Smooth muscle cell of the brain vasculature (primary cell): ENCODE measurements at regions not wholly inside any gene's neighbourhood (a gene's known extent, or its start where the extent isn't known, plus 50 kb on each side); places are given as distances from the start of the nearest gene placed in this dataset.

Experiments
- DNase-seq: peaks from one replicate; pipeline ENCODE4 v3.0.0-alpha.2; 2012; ENCODE audit warnings: low read depth, low spot score

GRCh38 chr2:41393621-41394020 is 654.2 kb upstream of the PKDCC start:
- DNase-seq: no peak

- no peak for DNase-seq
Observed at GRCh38 chr2:41394541-41394940, 653.3 kb upstream of the PKDCC start.

- DNase-seq: no peak
Observed at GRCh38 chr2:41395692-41396091, 652.1 kb upstream of the PKDCC start.

DNA sequence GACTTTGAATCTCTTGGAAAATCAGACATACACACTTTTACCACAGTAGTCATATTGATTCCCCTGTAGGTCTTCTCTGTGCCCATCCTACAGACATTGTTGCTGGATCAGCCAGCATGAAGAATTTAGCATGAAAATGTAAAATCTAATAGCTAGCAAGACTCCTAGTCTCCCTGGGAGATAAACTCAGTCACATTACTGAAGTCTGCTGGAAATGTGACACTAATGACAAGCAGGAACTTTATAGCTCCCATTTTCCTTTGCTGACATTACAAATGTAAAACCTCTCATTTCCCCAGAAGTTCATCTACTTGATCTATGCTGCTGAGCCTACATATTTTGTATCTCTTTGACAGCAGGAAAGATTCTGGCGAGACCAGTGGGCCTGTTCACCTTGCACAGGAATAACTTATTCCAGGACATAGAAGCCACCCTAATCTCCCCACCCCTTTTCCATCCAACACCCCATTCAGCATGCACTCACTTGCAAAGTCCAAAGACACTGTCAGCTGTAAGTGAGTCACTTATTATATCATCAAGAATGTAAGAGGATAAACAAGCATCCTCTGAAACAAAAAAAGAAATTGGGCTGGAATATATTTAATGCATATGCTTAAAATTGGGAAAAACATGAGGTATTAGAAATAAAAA is 648.3 kb upstream of the PKDCC start:
- DNase-seq: no peak

GRCh38 chr2:41400088-41400665 is 647.6 kb upstream of the PKDCC start:
- DNase-seq: no peak

DNA sequence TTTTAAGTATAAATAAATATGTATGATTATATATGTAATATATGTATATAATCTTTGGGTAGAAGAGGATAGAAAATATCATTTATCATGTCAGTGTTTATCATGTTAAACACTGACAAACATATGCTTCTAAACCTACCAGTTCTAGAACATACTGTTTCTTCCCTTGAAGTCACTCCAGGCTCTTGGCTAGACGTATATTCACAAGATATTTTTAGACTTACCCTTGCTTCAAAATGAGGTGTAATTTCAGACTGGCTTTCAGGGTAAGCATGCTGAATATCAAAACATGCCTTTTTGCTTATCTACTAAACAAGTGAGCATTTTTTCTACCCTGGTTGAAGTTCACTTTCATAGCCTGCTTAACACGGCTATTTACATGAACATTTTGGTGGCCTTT is 642.4 kb upstream of the PKDCC start:
- DNase-seq: no peak

DNA sequence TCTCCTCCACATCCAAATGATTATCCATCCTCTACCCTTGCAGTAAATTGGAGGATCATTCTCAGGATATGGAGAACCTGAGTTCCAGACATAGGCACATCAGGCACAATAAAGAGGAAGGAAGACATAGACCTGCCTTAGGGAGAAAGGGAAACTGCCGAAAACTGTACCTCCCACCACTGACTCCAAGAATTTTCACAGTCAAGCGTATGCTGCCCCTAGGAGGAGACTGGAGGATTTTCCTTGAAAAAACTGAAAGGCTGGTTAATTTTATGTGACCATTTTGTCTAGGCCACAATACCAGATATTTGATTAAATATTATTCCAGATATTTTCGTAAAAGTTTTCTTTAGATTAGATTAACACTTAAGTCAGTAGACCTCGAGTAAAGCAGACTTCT is 638.5 kb upstream of the PKDCC start:
- no peak for DNase-seq

GRCh38 chr2:41410011-41410410 is 637.8 kb upstream of the PKDCC start:
- DNase-seq: no peak

GRCh38 chr2:41413813-41414485 is 633.9 kb upstream of the PKDCC start:
- no peak for DNase-seq

DNA sequence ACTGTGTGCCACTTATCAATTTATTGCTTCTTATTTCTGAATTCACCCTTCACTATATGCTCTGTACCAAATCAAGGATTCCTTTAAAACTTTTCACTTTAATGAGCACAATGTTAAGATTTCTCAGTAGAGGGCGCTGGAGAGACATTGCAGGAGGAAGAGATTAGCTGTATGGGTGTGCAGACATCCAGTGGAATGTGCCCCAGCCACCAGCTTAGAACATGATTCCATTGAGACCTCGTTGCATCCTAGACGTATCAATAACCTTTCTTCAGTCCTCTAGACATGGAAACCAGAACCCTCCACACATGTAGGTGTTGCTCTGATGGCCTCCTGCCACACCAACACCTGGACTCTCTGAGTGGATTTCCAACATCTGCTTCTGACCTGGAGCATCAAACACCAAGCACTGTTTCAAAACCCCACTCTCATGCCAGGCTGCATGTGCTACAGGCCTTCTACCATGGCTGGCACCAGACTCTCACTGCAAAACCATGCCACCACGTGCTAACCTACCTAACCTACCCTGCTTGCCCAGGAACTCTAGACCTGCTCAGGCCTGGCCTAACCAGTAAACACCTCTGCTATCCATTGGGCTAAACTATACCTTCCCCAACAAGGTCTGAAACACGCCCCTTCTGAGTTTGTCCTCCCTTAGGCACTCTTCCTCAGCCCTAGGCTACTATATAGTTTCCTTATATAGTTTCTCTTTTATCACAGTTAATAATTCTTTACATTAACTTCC is 633.2 kb upstream of the PKDCC start:
- DNase-seq: peak; percentile 2

DNA sequence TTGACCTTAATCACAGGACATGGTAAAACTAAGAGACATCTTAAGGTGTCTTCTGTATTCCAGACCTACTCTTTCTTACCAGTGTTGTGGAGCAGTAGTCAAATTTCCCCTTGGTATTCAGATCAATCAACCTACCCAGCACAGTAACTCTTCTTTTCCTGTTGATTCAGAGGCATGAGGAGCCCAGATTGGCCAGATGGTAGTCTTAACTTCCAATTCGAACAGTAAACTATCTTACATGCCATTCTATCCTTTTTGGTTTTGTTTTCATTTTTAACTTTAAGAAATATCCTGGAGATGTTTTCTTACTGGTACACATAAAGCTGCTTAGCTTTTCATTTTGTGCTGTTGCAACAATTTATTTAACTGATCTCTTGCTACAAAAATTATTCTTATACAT is 630.3 kb upstream of the PKDCC start:
- DNase-seq: no peak

DNA sequence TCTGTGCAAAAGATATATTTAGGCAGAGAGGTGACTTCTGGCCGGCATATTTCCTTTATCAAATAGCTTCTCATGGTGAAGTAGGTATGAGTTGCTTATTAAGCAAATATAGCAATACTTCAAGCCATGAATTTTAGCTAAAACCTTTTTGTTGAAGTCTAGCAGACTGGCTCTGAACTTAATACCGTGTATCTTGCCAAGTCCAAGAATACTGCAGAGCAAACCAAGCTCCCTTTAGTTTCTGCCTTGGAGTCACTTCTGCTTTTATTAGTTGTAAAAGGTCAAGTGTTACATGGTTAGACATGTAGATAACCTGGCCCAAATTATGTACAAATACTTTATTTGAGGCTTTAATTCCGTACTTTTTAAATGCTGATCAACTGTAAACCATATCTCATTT is 627.6 kb upstream of the PKDCC start:
- no peak for DNase-seq

- DNase-seq: no peak
Observed at GRCh38 chr2:41420872-41421271, 626.9 kb upstream of the PKDCC start.

GRCh38 chr2:41431756-41432155 is 616.1 kb upstream of the PKDCC start:
- no peak for DNase-seq

- DNase-seq: no peak
Observed at GRCh38 chr2:41432459-41432858, 615.4 kb upstream of the PKDCC start.

- DNase-seq: no peak
Observed at GRCh38 chr2:41434991-41435390, 612.8 kb upstream of the PKDCC start.

- DNase-seq: no peak
Observed at GRCh38 chr2:41441958-41442357, 605.9 kb upstream of the PKDCC start.

GRCh38 chr2:41445865-41446264 is 602.0 kb upstream of the PKDCC start:
- DNase-seq: no peak

GRCh38 chr2:41446266-41446665 is 601.6 kb upstream of the PKDCC start:
- no peak for DNase-seq

DNA sequence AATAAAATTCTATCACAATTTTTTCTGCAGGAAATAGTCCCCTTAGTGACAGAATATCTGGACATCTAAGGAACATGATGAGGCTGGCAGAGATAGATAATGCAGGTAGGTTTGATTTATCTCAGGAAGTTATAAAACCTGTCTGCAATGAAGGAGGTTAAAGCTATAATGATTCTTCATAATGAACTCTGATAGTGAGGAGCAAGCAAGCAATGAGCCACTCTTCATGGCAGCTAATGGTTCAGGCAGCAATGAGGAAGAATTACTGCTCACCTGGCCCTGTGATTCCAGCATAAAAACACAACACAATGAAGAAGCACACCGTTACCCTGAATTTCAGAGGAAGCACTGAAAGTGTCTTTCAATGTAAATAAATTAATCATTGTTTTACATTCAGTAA is 599.6 kb upstream of the PKDCC start:
- DNase-seq: no peak

DNA sequence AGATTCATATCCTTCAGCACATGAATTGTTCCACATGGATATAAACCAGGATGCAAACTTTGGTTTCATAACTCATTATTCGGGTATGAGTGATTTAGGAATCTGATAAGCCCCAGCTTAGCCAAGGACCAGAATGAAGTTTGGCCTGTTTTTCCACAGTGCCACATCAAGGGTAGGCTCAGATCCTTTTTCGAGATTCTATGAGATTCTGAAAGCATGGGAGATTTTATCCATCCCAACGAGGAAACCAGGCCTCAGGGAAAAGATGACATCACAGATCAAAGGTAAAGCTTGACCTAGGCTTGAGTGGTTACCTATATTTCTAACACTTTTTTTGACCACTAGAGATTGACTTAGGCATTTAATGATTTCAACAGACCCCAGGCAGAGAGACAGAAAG is 590.8 kb upstream of the PKDCC start:
- no peak for DNase-seq

GRCh38 chr2:41460661-41461060 is 587.2 kb upstream of the PKDCC start:
- no peak for DNase-seq

DNA sequence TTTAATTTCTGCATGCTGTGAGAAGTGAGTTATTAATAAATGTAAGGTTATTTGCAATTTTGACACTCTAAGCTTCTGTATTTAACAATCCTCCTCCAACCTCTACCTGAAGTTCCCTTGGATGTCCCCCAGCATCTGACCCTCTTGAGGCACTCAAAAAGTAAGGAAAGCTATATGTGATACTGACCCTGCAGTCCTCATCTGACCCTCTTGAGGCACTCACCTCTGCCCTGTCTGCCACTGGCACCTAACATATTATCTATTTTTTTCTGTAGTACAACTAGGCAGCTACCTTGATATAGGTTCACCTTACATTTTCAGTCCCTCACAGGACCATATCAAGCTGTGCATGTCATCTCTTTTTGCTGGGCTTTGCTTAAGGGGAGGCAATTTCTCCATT is 583.4 kb upstream of the PKDCC start:
- no peak for DNase-seq
